KMS-11 (cell line): ENCODE measurements at regions not wholly inside any gene's neighbourhood (a gene's known extent, or its start where the extent isn't known, plus 50 kb on each side); places are given as distances from the start of the nearest gene placed in this dataset.
"Not testable (repeated sequence)": the region's sequence is repeated elsewhere in the genome, so short reads cannot be mapped to it uniquely, and the experiment has no call there.

Experiments used
- H2AFZ ChIP-seq: fragments of 200-600 bp; sonication (generic); 2 replicates; pipeline ENCODE4 v1.6.1; 2016; ENCODE audit warnings: antibody characterized with exemption, mixed run types, low read depth
- H3K27ac ChIP-seq: fragments of 200-600 bp; sonication (generic); 2 replicates; pipeline ENCODE4 v1.6.1; 2016; ENCODE audit warnings: mild to moderate bottlenecking, mixed run types
- H3K27me3 ChIP-seq: fragments of 200-600 bp; sonication (generic); 2 replicates; pipeline ENCODE4 v1.6.1; 2017; ENCODE audit warnings: mild to moderate bottlenecking, low read depth, mixed run types, moderate library complexity; ENCODE audit not compliant: insufficient read depth
- H3K36me3 ChIP-seq: fragments of 200-600 bp; sonication (generic); 2 replicates; pipeline ENCODE4 v1.6.1; 2017; ENCODE audit warnings: mild to moderate bottlenecking, mixed run types; ENCODE audit not compliant: insufficient read depth
- H3K4me1 ChIP-seq: fragments of 200-600 bp; sonication (generic); 2 replicates; pipeline ENCODE4 v1.6.1; 2016; ENCODE audit warnings: mild to moderate bottlenecking, low read depth, mixed run types; ENCODE audit not compliant: poor library complexity, severe bottlenecking
- H3K4me2 ChIP-seq: fragments of 200-600 bp; sonication (generic); 2 replicates; pipeline ENCODE4 v1.7.0; 2016; ENCODE audit warnings: mild to moderate bottlenecking, mixed run types
- H3K4me3 ChIP-seq: fragments of 200-600 bp; sonication (generic); IDR thresholded peaks from 2 replicates; pipeline ENCODE4 v1.6.1; 2017; ENCODE audit warnings: low read depth, low read length, mixed read lengths; ENCODE audit not compliant: insufficient read depth
- H3K79me2 ChIP-seq: fragments of 200-600 bp; sonication (generic); 2 replicates; pipeline ENCODE4 v1.6.1; 2016; ENCODE audit warnings: low read depth, mixed run types; ENCODE audit not compliant: insufficient read depth
- H3K9ac ChIP-seq: fragments of 200-600 bp; sonication (generic); 2 replicates; pipeline ENCODE4 v1.6.1; 2016; ENCODE audit warnings: mild to moderate bottlenecking, mixed run types
- H4K20me1 ChIP-seq: fragments of 200-600 bp; sonication (generic); 2 replicates; pipeline ENCODE4 v1.6.1; 2016; ENCODE audit warnings: mild to moderate bottlenecking, mixed run types; ENCODE audit not compliant: insufficient read depth
- CTCF ChIP-seq: fragments of 200-600 bp; sonication (generic); conservative IDR thresholded peaks from 2 replicates; pipeline ENCODE4 v1.6.1; 2017; ENCODE audit warnings: low read depth, mild to moderate bottlenecking, antibody characterized with exemption, low read length, moderate library complexity, mixed read lengths

- no peak overlapping the region for H3K4me3 ChIP-seq
- no peak overlapping the region for H3K27ac ChIP-seq
- H3K9ac ChIP-seq, result no peak overlapping the region
- no peaks in the 10 kb centered on the region for H3K36me3 ChIP-seq
- no peaks in the 10 kb centered on the region for H3K79me2 ChIP-seq
- no peak overlapping the region for H3K4me2 ChIP-seq
- H3K4me1 ChIP-seq, result no peaks in the 10 kb centered on the region
- H4K20me1 ChIP-seq, result no peaks in the 10 kb centered on the region
- H3K27me3 ChIP-seq, result no peaks in the 10 kb centered on the region
- H2AFZ ChIP-seq, result no peak overlapping the region
- no peak for TF ChIP-seq CTCF
These were observed 354.1 kb upstream of the ARID1B start for GRCh38 chr6:156423075-156423474.

GRCh38 chr6:156421933-156422332 lies 355.2 kb upstream of the ARID1B start:
- Histone ChIP-seq H3K4me2 (no peak overlapping the region), H4K20me1 (no peaks in the 10 kb centered on the region), H3K27ac (no peak overlapping the region), H2AFZ (no peak overlapping the region), H3K36me3 (no peaks in the 10 kb centered on the region), H3K27me3 (no peaks in the 10 kb centered on the region), H3K79me2 (no peaks in the 10 kb centered on the region), H3K9ac (no peak overlapping the region), H3K4me3 (no peak overlapping the region), H3K4me1 (no peaks in the 10 kb centered on the region)
- TF ChIP-seq CTCF, result no peak

- H3K27ac ChIP-seq, H4K20me1 ChIP-seq: not testable (repeated sequence)
These were observed 355.9 kb upstream of the ARID1B start for GRCh38 chr6:156421301-156421700.

GRCh38 chr6:156420172-156420993 lies 356.8 kb upstream of the ARID1B start:
- Histone ChIP-seq H3K4me3 (no peak overlapping the region), H3K79me2 (no peaks in the 10 kb centered on the region), H3K4me1 (no peaks in the 10 kb centered on the region), H3K9ac (no peak overlapping the region), H3K27me3 (no peaks in the 10 kb centered on the region), H4K20me1 (no peaks in the 10 kb centered on the region), H2AFZ (no peak overlapping the region), H3K4me2 (no peak overlapping the region), H3K27ac (no peak overlapping the region), H3K36me3 (no peaks in the 10 kb centered on the region)
- TF ChIP-seq CTCF, result no peak

More at GRCh38 chr6:156421301-156421700, 355.9 kb upstream of the ARID1B start:
- H3K36me3 ChIP-seq, H2AFZ ChIP-seq, H3K9ac ChIP-seq, H3K4me1 ChIP-seq, H3K4me2 ChIP-seq, H3K79me2 ChIP-seq, H3K4me3 ChIP-seq, H3K27me3 ChIP-seq: not testable (repeated sequence)

- Histone ChIP-seq H3K79me2 (no peaks in the 10 kb centered on the region), H3K4me2 (no peak overlapping the region), H3K27ac (no peak overlapping the region), H3K4me3 (no peak overlapping the region), H4K20me1 (no peaks in the 10 kb centered on the region), H3K27me3 (no peaks in the 10 kb centered on the region), H2AFZ (no peak overlapping the region), H3K9ac (no peak overlapping the region), H3K4me1 (no peaks in the 10 kb centered on the region), H3K36me3 (no peaks in the 10 kb centered on the region)
- TF ChIP-seq CTCF, result no peak
These were observed 357.6 kb upstream of the ARID1B start for GRCh38 chr6:156419594-156419993.
